ENCODE measurements at regions not wholly inside any gene's neighbourhood (a gene's known extent, or its start where the extent isn't known, plus 50 kb on each side); places are given as distances from the start of the nearest gene placed in this dataset.

- no peaks in the 10 kb centered on the region for H3K36me3 ChIP-seq (replicated peaks in 1 of 2; ENCODE audit: control insufficient read depth in 1 of 2, insufficient read depth in 2 of 2, low read length in 1 of 2)
- no peak overlapping the region for H3K4me2 ChIP-seq
- no peak overlapping the region for H3K27ac ChIP-seq (ENCODE audit: low read depth in 2 of 2, low read length in 1 of 2)
- TF ChIP-seq YY1 (IDR thresholded peaks at IDR 0.05; ENCODE audit: low read depth) (no peak), TEAD4 (IDR thresholded peaks at IDR 0.05; ENCODE audit: borderline replicate concordance, insufficient read depth) (no peak), FOXJ3 (CRISPR knock-in tag; IDR thresholded peaks at IDR 0.05) (no peak), POLR2AphosphoS5 (IDR thresholded peaks at IDR 0.05; ENCODE audit: low read depth, low read length) (no peak), TCF12 (IDR thresholded peaks at IDR 0.05) (no peak), USF2 (IDR thresholded peaks at IDR 0.05; ENCODE audit: borderline replicate concordance, low read depth, low read length) (no peak), FOXM1 (IDR thresholded peaks at IDR 0.05; ENCODE audit: low read depth) (no peak), MAX (IDR thresholded peaks at IDR 0.05; ENCODE audit: low read depth) (no peak), RFX5 (IDR thresholded peaks at IDR 0.05; ENCODE audit: low read length) (no peak), ELF1 (IDR thresholded peaks at IDR 0.05) (no peak), MXI1 (IDR thresholded peaks at IDR 0.05; ENCODE audit: low read depth, low read length) (no peak), REST (IDR thresholded peaks at IDR 0.05; ENCODE audit: low read depth, low read length) (no peak), RCOR1 (IDR thresholded peaks at IDR 0.05; ENCODE audit: low read length) (no peak), CTCF (IDR thresholded peaks at IDR 0.05) (no peak), CHD2 (IDR thresholded peaks at IDR 0.05; ENCODE audit: low read length, partially characterized antibody) (no peak), NFIC (IDR thresholded peaks at IDR 0.05; ENCODE audit: borderline replicate concordance) (no peak), SMC3 (IDR thresholded peaks at IDR 0.05; ENCODE audit: low read depth, low read length) (no peak), NRF1 (IDR thresholded peaks at IDR 0.05; ENCODE audit: low read depth, low read length) (no peak)
- WGBS (ENCODE audit: low lambda C conversion rate): 41% methylated on average over 2 of the region's 2 CpGs
- no peak overlapping the region for H3K4me3 ChIP-seq (ENCODE audit: low read depth in 2 of 2, low read length in 1 of 2)
- no peaks in the 10 kb centered on the region for H3K27me3 ChIP-seq (ENCODE audit: insufficient read depth)
- DNase-seq: no peak
- POLR2A ChIA-PET: no interaction called here
- no peaks in the 10 kb centered on the region for H3K4me1 ChIP-seq (ENCODE audit: control insufficient read depth in 1 of 2, insufficient read depth in 2 of 2, low read depth in 1 of 2, low read length in 1 of 2)
- H3K9ac ChIP-seq: no peak overlapping the region
- no peak overlapping the region for H2AFZ ChIP-seq (ENCODE audit: low read depth)
- no peaks in the 10 kb centered on the region for H3K9me2 ChIP-seq
- no peaks in the 10 kb centered on the region for H3K9me3 ChIP-seq
- CTCF ChIA-PET: interaction anchor here (1.0 kb wide), 1 partner anchor 9 kb away, joined by 3 read pairs; no protein-coding TSS in a partner anchor
- H4K20me1 ChIP-seq (ENCODE audit: insufficient read depth): no peaks in the 10 kb centered on the region
- no peaks in the 10 kb centered on the region for H3F3A ChIP-seq (replicated peaks; ENCODE audit: insufficient read depth)
- no peaks in the 10 kb centered on the region for H3K79me2 ChIP-seq (ENCODE audit: insufficient read depth)
Observed at GRCh38 chr13:60887711-60888110, 490.7 kb downstream of the TDRD3 start.

All from SK-N-SH (cell line).